NCI-H69 (cell line): ENCODE measurements at regions not wholly inside any gene's neighbourhood (a gene's known extent, or its start where the extent isn't known, plus 50 kb on each side); places are given as distances from the start of the nearest gene placed in this dataset.

Experiments
- DNase-seq: peaks from one replicate; lab custom pipeline; 2025; lab: John Stamatoyannopoulos, UW

DNA sequence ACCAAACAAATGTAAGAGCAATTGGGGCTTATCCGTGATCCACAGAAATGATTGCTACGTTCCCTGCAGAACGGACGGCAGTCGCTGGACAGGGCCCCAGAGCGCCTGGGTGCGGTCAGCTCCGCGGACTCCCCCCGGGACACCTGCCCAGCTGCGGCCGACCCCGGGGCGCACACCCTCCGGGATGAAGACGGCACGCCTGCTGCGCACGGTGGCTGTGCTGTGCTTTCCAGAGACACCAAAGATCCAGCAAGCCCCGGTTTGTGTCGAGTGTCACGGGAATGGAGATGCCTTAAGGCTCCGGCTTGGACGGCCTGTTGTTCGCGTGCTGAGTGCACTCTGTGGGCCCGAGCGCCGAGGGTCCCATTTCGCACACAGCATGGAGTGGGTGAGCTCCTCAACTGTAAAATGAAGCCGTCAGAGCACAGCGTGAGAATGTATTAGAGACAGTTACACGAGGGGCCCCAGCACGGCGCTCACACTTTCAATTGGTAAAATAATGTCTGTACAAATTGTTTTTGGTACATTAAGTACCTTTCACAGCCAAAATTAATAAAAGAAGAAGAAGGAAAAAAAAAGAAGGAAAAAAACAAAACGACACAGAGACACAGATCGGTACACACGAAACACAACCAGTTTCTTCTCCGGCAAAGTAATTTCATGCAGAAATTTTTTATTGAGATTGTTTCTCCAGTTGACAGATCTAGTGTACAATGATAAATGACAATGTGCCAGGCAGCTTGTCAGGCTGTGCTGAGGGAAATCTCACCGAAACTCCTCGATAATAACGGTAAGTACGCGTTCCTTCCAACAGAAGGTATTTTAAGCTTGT is 615.8 kb upstream of the SALL3 start:
- no peak for DNase-seq

DNA sequence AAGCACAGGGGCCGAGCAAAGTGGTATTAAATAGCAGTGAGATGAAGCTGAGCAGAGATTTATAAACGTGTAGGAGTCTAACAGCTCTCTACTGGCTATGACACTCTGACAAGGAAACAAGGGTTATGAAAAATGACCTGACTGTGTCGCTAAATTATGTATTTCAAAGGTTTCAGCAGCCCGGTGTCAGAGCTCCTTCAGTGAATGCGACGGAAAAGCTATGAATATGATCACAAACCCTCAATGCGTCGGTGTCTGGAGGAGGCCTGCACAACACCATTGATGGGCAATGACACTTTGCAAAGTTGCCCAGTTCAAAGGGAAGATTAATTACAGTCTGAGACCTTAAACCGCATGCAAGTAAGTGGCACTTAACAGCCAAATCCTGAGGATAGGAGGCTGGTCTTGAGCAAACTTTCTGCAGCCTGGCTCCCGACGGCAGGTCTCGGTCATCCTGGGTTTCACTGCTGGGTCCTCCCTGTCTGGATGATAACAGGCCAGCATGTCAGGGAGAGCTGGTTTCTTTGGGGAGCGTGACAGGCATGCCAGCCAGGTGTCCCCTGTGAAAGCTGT is 615.1 kb upstream of the SALL3 start:
- DNase-seq, result no peak

DNA sequence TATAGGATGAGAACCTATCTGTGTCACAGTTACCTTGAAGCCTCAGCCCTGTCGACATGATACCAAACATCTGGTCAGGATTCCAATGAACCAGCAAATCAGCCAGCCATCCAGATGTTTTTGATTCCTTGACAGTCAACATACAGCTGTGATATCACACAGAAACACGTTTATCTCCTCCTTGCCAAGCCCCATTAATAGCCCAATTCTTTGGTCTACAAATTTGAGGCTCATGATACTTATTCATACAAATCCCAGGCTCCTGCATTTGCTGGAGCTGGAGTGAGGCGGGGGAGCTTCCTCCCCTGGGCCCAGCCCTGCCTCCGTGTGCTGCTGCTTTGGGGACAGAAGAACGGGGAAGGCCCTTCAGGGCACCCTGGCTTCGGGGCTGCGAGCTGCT is 611.6 kb upstream of the SALL3 start:
- no peak for DNase-seq

DNA sequence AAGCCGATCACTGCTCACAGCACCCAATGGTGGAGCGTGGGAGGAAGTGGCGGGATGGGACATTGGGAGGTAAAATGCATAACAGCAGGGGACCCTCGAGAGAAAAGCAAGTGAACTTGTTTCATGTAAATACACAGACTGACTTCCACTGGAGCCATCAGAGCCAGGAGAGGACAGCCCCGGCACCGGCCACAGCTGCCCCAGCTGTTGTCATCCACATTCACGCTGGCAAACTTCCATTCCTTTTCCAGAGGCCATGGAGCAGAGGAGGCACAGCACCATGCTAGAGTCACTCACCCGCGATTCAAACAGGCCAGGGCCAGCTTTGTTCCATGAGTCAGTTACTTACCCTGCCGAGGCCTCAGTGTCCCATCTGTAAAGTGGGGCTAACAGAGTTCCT is 610.9 kb upstream of the SALL3 start:
- DNase-seq, result no peak

DNA sequence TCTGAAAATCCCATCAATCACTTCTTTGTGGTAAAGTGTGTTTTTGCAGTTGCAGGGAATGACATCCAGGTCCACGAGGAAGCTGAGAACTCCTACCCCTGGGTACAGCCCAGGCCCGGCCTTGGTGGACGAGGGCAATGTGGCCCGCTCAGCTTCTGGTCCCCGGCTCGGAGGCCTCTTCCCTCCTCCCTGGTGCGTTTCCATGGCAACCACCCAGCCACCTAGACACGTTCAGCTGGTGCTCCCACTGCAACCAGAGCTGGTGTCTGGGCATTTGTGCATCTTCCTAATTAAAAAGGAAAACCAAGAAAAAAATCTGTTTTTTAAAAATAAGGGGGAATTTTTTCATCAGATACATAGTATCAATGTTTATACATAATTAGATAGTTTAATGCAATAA is 603.6 kb upstream of the SALL3 start:
- DNase-seq, result peak; percentile 37

DNA sequence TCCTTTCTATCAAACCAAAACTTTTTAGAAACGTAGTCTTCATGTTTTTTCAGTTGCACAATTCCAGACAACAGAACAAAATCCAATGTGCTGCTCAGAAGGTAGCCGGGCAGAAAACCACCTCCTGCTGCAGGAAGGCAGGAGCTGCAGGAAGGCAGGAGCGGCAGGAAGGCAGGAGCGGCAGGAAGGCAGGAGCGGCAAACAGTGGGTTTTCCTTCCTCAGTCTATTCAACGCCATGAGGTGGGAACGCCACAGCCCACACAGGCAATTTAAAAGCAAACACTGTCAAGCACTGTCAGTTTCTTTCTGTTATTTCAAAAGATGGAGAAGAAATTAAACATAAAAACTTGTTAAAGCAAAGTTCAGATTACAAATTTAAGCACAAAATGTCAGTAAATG is 601.2 kb upstream of the SALL3 start:
- no peak for DNase-seq

DNA sequence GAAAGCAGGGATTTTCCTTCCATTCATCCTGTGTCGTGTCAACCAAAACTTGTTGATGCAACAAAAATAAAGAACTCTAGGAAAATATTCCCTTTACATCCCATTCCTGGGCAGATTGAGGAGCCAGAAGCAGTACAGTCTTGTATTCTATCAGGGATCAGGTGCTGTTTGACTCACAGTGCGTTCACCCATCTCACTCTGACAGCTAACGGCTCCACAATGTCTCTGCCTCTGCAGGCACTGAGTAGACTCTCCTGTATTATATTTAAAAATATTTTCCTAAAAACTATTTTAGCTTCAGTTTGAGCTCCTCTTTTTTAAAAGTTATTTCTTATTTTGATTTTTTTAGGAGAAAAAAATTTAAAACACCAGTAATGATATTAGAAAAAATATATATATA is 600.6 kb upstream of the SALL3 start:
- no peak for DNase-seq

DNA sequence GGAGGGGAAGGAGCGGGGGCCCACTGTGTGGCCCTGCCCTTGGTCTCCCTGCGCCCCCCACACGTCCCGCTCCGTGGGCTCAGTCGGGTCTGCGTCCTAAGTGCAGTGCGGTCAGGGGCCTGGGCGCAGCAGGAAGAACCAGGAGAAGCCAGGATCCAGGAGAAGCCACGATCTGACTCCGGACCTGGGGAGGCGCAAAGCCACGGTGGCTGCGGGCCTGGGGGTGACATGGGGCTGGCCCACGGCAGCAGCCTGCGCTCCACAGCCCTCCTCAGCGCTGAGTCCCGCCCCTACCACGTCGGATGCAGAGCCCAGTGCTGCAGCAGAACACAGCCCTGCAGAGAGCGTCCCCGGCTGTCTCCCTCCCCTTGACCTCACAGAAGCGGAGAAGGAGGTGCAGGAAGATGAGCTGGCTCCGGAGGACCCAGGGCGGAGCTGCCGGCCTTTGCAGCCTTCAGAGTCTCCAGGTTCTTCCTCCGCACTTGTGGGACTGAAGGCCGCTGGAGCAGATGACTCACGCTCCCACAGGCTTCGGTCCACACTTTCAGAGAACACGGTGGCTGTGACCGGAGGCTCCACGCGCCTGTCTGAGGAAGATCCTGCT is 589.2 kb upstream of the SALL3 start:
- no peak for DNase-seq

DNA sequence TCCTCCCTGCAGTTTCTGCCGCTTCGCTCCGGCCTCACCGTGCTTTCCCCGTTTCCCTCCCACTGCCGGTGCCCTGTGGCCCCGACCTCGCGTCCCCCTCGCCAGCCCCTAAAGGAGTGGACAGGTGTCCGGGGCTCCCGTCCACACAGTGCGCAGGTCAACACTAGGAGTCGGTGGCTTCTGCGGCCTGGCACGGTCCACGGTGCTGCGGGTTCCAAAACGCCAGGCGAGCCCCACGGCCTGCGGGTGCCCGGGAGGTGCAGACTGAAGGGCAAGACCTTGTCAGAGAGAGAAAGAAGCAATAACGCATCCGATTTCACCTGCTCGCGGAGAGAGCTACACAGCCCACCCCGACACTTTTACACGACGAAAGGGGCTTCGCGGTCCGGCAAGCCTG is 588.7 kb upstream of the SALL3 start:
- DNase-seq, result no peak

DNA sequence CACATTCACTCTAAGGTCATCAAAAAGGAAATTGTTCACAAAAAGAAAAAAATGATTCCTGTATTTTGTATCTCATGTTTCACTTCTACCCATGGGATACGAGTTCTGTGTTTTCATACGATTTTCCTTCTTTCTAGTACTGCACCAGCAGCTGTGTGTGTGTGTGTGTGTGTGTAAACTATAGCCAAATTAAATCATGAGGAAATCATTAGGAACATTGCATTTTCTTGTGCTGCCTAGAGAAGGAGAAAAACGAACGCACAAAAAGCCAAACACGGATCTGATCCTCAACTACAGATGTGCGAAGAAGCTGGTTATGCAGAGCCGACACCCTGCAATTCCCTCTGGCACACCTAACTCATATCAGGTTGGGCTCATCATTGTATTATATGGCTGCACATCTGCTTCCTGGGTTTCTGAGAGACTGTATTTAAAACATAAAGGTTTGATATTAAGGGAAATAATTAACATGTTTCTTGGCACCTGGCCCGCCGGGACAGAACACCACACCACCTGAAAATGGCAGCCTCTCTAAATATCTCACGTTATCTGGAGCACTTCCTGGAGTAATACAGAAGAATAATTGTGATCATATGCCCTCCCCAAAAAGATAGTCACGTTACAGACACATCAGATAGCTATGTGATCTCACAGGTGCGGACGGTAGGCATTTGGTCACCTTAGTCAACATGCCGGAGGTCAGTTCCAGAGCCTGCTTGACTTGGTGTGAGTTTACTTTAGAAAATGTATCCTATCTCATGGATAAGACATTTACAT is 586.3 kb upstream of the SALL3 start:
- DNase-seq, result no peak

DNA sequence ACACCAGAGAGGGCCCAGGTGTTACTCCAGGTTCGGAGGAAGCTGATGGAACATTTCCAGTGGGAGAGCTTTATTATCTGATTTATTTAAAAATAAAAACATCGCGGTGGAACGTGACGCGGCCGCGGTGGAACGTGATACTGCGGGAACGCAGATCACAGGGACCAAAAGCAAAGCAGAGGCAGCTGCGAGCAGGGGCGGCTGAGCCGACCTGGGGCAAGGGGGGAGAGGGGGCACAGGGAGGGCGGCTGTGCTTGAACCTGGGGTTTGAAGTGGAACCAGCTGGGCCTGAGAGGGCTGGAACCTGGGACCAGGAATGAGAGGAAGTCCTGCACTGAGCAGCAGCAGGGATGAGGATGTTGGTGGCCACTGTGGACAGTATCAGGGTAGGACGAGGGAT is 583.5 kb upstream of the SALL3 start:
- DNase-seq, result no peak

DNA sequence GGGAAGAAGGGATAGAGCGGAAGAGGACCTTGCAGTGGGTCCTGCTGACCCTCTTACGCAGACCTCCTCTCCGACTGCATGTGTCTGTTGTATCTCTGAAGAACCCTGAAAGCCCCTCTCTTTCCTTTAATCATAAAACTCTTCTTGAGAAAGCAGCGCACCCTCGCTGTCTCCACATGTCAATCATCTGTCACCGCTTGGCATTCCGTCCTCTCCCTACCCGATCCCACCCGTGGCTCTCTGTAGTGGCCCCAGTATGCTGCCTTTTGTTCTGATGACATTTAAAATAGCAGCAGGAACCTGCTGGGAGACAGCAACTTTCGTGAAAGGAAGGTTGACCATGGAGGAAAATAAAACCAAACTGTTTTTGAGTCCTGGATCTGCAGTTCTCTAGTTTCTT is 582.9 kb upstream of the SALL3 start:
- no peak for DNase-seq

DNA sequence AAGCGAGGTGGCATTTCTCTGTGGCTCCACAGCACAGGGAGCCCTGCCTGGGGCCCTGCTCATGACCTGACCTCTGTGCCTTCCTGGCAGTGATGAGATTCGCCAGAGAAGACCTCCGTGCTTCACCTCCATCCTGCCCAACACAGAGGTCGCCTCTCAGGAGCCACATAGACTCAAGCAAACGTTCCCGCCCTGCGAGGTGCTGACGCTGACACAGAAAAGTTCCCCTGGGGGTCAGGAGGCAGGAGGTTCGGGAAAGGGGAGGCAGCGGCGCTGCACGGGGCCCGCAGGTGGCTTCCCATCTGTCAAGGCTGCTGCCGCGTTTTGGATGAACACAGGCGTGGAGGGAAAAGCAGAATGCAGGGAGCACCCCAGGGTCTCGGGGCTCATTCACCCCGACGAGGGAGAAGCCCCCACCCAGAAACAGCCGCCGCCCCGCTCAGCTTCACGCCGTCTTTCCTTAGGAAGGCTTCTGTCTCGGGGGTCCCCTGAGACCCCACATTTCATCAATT is 579.6 kb upstream of the SALL3 start:
- no peak for DNase-seq

DNA sequence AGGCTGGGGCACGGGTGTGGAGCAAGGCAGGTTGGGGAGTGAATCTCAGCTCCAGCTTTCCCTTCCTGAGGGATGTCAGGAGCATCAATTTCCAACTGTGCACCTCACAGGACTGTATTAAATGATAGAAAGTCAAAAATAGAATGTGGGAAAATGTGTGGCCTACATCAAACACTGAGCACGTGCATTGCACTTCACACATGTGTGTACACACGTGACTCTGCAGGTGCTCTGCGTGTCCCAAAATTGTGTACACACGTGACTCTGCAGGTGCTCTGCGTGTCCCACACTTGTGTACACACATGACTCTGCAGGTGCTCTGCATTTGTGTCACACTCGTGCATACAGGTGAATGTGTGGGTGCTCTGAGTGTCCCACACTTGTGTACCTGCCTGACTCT is 577.2 kb upstream of the SALL3 start:
- DNase-seq, result no peak

DNA sequence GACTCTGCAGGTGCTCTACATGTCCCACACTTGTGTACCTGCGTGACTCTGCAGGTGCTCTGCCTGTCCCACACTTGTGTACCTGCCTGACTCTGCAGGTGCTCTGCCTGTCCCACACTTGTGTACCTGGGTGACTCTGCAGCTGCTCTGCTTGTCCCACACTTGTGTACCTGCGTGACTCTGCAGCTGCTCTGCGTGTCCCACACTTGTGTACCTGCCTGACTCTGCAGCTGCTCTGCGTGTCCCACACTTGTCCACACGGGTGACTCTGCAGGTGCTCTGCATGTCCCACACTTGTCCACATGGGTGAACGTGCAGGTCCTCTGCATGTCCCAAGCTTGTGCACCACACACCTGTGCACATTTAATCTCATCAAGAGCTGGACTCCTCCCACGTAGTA is 576.7 kb upstream of the SALL3 start:
- no peak for DNase-seq

DNA sequence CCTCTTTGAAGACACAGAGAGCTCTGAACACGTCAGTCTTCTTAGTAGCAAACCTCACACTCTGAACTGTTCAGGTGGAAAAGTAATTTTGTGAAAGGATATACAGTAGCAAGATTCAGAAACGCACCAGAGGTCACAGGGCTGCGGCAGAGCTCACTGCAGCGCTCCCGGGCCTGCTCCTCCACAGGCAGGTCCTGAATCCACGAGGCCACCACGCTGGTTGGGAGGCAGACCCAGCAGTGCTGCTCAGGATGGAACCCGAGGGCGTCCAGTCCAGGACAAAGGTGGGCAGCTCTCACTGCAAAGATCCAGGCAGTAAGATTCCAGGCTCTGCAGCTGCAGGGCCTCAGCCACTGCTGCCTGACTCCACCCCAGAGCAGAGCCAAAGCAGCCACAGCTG is 576.2 kb upstream of the SALL3 start:
- DNase-seq, result no peak

DNA sequence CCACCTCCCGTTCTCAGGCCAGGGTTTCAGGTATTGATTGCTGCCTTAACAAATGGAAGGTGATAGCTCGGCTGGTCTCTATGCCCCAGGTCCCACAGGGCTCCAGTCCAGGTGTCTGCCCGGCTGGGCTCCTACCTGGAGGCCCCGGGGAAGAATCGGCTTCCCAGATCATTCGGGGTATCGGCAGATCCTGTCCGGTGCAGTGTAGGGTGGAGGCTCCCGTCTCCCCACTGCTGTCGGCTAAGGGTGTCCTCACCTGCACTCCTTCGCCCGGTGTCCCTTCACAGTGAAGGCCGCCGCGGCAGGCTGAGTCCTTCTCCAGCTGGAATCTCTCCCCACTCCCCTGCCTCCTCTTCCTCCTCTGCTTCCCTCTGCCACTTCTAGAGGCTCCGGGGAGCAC is 573.9 kb upstream of the SALL3 start:
- DNase-seq, result no peak

DNA sequence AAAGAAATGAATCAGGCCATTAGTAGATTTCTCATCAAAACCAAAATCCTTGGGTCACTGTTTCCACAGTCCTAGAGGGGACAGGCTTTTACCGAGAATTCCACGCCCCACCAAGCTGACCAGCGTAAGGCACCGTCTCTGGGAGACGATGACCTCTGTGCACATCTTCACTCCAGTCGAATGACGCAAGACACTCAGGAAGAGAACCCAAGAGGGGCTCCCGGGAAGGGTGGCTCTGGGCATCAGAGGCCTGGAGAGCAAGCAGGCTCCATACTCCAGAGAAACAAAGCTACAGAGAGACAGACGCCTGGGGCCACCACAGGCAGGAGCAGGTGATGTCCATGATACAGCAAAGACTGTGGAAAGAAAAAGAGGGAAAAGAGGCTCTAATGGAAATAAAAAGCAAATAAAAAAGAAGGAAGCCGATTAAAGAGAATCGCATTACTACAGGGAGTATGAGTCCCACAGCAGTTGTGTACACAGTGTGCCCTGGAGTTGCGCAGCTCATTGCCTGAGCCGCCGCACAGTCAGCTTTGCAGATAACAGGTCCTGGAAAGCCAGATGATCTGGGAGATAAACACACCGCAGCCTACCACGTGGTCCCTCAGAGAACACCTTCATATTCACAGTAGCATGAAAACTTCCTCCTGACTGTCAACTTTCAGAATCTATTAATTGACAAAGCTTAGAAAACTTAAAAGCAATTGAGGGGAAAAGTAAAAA is 572.7 kb upstream of the SALL3 start:
- DNase-seq, result peak; percentile 43

DNA sequence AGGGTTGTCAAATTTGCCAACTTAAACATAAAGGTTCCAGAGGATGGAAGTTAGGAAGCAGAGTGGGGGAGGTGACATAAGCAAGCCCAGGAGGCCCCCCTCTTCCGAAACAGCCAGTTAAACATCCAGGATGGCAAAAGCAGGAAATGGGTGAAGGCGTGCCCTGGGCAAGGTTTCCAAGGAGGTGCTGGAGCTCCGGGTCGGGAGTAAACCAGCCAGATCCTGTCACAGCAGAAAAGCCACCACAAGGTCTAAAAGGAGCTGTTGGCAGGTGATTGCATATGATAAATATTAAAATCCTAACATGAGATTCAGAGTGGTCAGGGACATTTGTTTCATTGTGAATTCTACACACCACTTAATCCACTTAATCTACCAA is 572.2 kb upstream of the SALL3 start:
- DNase-seq, result peak; percentile 64

DNA sequence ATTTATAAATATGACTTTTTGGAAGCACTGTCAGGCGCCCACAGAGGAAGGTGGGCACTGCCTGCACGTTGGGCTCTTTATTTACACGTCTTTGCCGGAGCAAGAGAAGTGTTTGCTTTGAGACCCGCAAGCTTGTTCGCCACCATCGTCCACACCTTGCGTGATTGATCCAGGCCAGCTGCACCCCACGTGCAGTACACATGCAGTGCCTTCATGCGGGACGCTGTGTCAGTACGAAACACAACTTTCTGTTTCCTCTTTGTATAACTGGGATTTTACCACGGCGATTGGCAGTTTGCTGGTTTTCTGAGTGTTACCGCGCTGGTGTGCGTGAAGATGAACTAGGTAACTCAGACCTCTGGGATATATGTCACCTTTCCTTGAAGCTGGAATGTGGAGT is 571.0 kb upstream of the SALL3 start:
- no peak for DNase-seq

DNA sequence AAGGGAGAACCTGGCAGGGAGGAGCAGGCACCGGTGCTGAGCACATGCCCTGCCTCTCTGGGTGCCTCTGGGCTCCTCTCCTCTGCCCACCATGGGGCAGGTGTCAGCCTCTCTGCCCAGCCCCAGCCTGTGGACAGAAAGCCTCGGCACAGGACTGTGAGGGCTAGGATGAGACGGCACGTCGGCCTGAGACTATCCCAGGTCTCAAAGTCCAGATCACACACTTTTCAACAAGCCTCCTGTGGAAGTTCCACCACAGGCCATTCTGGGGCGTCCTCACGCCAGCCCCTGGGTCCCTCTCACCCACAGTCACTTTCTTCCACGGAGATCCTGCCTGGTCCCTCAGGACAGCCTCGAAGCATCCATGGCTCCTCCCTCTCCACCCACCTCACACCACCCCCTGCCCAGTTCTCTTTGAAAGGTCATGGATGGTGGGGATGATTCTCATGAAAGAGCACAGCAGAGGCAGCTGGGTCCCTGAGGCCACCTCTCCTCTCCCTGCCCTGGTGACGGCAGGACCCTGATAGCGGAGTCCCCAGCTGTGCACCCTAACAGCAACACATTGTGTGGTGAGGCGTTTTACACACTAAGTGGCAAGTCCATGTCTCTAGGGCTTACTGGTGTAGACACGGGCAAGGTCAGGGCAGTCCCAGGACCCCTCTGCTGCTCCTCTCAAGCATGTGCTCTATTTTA is 569.4 kb upstream of the SALL3 start:
- DNase-seq, result no peak
